ENCODE measurements at regions not wholly inside any gene's neighbourhood (a gene's known extent, or its start where the extent isn't known, plus 50 kb on each side); places are given as distances from the start of the nearest gene placed in this dataset.

GRCh38 chr6:139680819-139681218 is 306.4 kb upstream of the CITED2 start:
- H3K4me1 ChIP-seq, result no peaks in the 10 kb centered on the region
- H3K9me3 ChIP-seq, result no peaks in the 10 kb centered on the region
- DNase-seq (ENCODE audit: low spot score in 2 of 2), result no peak
- H3K27me3 ChIP-seq (ENCODE audit: low read depth), result no peaks in the 10 kb centered on the region
- no peaks in the 10 kb centered on the region for H3K36me3 ChIP-seq (replicated peaks)
- no peak overlapping the region for H3K4me3 ChIP-seq
- in situ Hi-C loops (cut with MboI; ENCODE audit: low sequenced_read_pairs), result no loop called here

GRCh38 chr6:139679516-139680179 is 305.2 kb upstream of the CITED2 start:
- Histone ChIP-seq H3K4me1 (no peaks in the 10 kb centered on the region), H3K36me3 (replicated peaks) (no peaks in the 10 kb centered on the region), H3K9me3 (no peaks in the 10 kb centered on the region), H3K27me3 (ENCODE audit: low read depth) (no peaks in the 10 kb centered on the region), H3K4me3 (no peak overlapping the region)
- DNase-seq (ENCODE audit: low spot score in 2 of 2), result no peak
- in situ Hi-C loops (cut with MboI; ENCODE audit: low sequenced_read_pairs), result no loop called here

GRCh38 chr6:139676718-139677117 is 302.3 kb upstream of the CITED2 start:
- no peaks in the 10 kb centered on the region for H3K36me3 ChIP-seq (replicated peaks)
- in situ Hi-C loops (cut with MboI; ENCODE audit: low sequenced_read_pairs), result no loop called here
- H3K27me3 ChIP-seq (ENCODE audit: low read depth), result no peaks in the 10 kb centered on the region
- DNase-seq (ENCODE audit: low spot score in 2 of 2), result no peak
- H3K4me3 ChIP-seq, result no peak overlapping the region
- H3K9me3 ChIP-seq, result no peaks in the 10 kb centered on the region
- no peaks in the 10 kb centered on the region for H3K4me1 ChIP-seq

GRCh38 chr6:139666284-139666683 is 291.8 kb upstream of the CITED2 start:
- Histone ChIP-seq H3K4me1 (no peaks in the 10 kb centered on the region), H3K27me3 (ENCODE audit: low read depth) (no peaks in the 10 kb centered on the region), H3K36me3 (replicated peaks) (no peaks in the 10 kb centered on the region), H3K4me3 (no peak overlapping the region), H3K9me3 (no peaks in the 10 kb centered on the region)
- no peak for DNase-seq (ENCODE audit: low spot score in 2 of 2)
- in situ Hi-C loops (cut with MboI; ENCODE audit: low sequenced_read_pairs), result no loop called here

GRCh38 chr6:139663996-139664395 is 289.5 kb upstream of the CITED2 start:
- Histone ChIP-seq H3K36me3 (replicated peaks) (no peaks in the 10 kb centered on the region), H3K27me3 (ENCODE audit: low read depth) (no peaks in the 10 kb centered on the region), H3K9me3 (no peaks in the 10 kb centered on the region), H3K4me3 (no peak overlapping the region), H3K4me1 (no peaks in the 10 kb centered on the region)
- in situ Hi-C loops (cut with MboI; ENCODE audit: low sequenced_read_pairs), result no loop called here
- no peak for DNase-seq (ENCODE audit: low spot score in 2 of 2)

- H3K27me3 ChIP-seq (ENCODE audit: low read depth), result no peaks in the 10 kb centered on the region
- in situ Hi-C loops (cut with MboI; ENCODE audit: low sequenced_read_pairs), result no loop called here
- no peak for DNase-seq (ENCODE audit: low spot score in 2 of 2)
- no peaks in the 10 kb centered on the region for H3K36me3 ChIP-seq (replicated peaks)
- no peak overlapping the region for H3K4me3 ChIP-seq
- H3K9me3 ChIP-seq, result no peaks in the 10 kb centered on the region
- no peaks in the 10 kb centered on the region for H3K4me1 ChIP-seq
Measured at GRCh38 chr6:139659711-139660110, 285.3 kb upstream of the CITED2 start.

GRCh38 chr6:139659196-139659595 is 284.7 kb upstream of the CITED2 start:
- DNase-seq (ENCODE audit: low spot score in 2 of 2), result no peak
- in situ Hi-C loops (cut with MboI; ENCODE audit: low sequenced_read_pairs), result no loop called here
- H3K36me3 ChIP-seq (replicated peaks), result no peaks in the 10 kb centered on the region
- no peak overlapping the region for H3K4me3 ChIP-seq
- H3K4me1 ChIP-seq, result no peaks in the 10 kb centered on the region
- no peaks in the 10 kb centered on the region for H3K27me3 ChIP-seq (ENCODE audit: low read depth)
- no peaks in the 10 kb centered on the region for H3K9me3 ChIP-seq

GRCh38 chr6:139657119-139657518 is 282.7 kb upstream of the CITED2 start:
- H3K4me1 ChIP-seq, result no peaks in the 10 kb centered on the region
- in situ Hi-C loops (cut with MboI; ENCODE audit: low sequenced_read_pairs), result no loop called here
- H3K9me3 ChIP-seq, result no peaks in the 10 kb centered on the region
- DNase-seq (ENCODE audit: low spot score in 2 of 2), result no peak
- no peaks in the 10 kb centered on the region for H3K27me3 ChIP-seq (ENCODE audit: low read depth)
- H3K36me3 ChIP-seq (replicated peaks), result no peaks in the 10 kb centered on the region
- no peak overlapping the region for H3K4me3 ChIP-seq

GRCh38 chr6:139655783-139656705 is 281.6 kb upstream of the CITED2 start:
- Histone ChIP-seq H3K4me3 (no peak overlapping the region), H3K36me3 (replicated peaks) (no peaks in the 10 kb centered on the region), H3K4me1 (no peaks in the 10 kb centered on the region), H3K9me3 (no peaks in the 10 kb centered on the region), H3K27me3 (ENCODE audit: low read depth) (no peaks in the 10 kb centered on the region)
- in situ Hi-C loops (cut with MboI; ENCODE audit: low sequenced_read_pairs), result no loop called here
- no peak for DNase-seq (ENCODE audit: low spot score in 2 of 2)

- H3K4me3 ChIP-seq, result no peak overlapping the region
- no peaks in the 10 kb centered on the region for H3K27me3 ChIP-seq (ENCODE audit: low read depth)
- no peaks in the 10 kb centered on the region for H3K36me3 ChIP-seq (replicated peaks)
- H3K9me3 ChIP-seq, result no peaks in the 10 kb centered on the region
- H3K4me1 ChIP-seq, result no peaks in the 10 kb centered on the region
- no peak for DNase-seq (ENCODE audit: low spot score in 2 of 2)
- in situ Hi-C loops (cut with MboI; ENCODE audit: low sequenced_read_pairs), result no loop called here
Measured at GRCh38 chr6:139654888-139655782, 280.7 kb upstream of the CITED2 start.

GRCh38 chr6:139654309-139654708 is 279.9 kb upstream of the CITED2 start:
- no peak overlapping the region for H3K4me3 ChIP-seq
- no peaks in the 10 kb centered on the region for H3K27me3 ChIP-seq (ENCODE audit: low read depth)
- H3K36me3 ChIP-seq (replicated peaks), result no peaks in the 10 kb centered on the region
- H3K9me3 ChIP-seq, result no peaks in the 10 kb centered on the region
- DNase-seq (ENCODE audit: low spot score in 2 of 2), result no peak
- in situ Hi-C loops (cut with MboI; ENCODE audit: low sequenced_read_pairs), result no loop called here
- no peaks in the 10 kb centered on the region for H3K4me1 ChIP-seq

- DNase-seq (ENCODE audit: low spot score in 2 of 2), result no peak
- no peaks in the 10 kb centered on the region for H3K36me3 ChIP-seq (replicated peaks)
- H3K4me3 ChIP-seq, result no peak overlapping the region
- H3K4me1 ChIP-seq, result no peaks in the 10 kb centered on the region
- H3K9me3 ChIP-seq, result no peaks in the 10 kb centered on the region
- no peaks in the 10 kb centered on the region for H3K27me3 ChIP-seq (ENCODE audit: low read depth)
- in situ Hi-C loops (cut with MboI; ENCODE audit: low sequenced_read_pairs), result no loop called here
Measured at GRCh38 chr6:139653111-139653510, 278.7 kb upstream of the CITED2 start.

GRCh38 chr6:139650941-139651340 is 276.5 kb upstream of the CITED2 start:
- H3K27me3 ChIP-seq (ENCODE audit: low read depth), result no peaks in the 10 kb centered on the region
- H3K36me3 ChIP-seq (replicated peaks), result no peaks in the 10 kb centered on the region
- no peaks in the 10 kb centered on the region for H3K9me3 ChIP-seq
- in situ Hi-C loops (cut with MboI; ENCODE audit: low sequenced_read_pairs), result no loop called here
- DNase-seq (ENCODE audit: low spot score in 2 of 2), result no peak
- H3K4me1 ChIP-seq, result no peaks in the 10 kb centered on the region
- H3K4me3 ChIP-seq, result no peak overlapping the region

GRCh38 chr6:139649732-139650131 is 275.3 kb upstream of the CITED2 start:
- Histone ChIP-seq H3K9me3 (no peaks in the 10 kb centered on the region), H3K27me3 (ENCODE audit: low read depth) (no peaks in the 10 kb centered on the region), H3K36me3 (replicated peaks) (no peaks in the 10 kb centered on the region), H3K4me3 (no peak overlapping the region), H3K4me1 (no peaks in the 10 kb centered on the region)
- DNase-seq (ENCODE audit: low spot score in 2 of 2), result no peak
- in situ Hi-C loops (cut with MboI; ENCODE audit: low sequenced_read_pairs), result no loop called here
